Ascending aorta (tissue), 2 donors: ENCODE measurements at regions not wholly inside any gene's neighbourhood (a gene's known extent, or its start where the extent isn't known, plus 50 kb on each side); places are given as distances from the start of the nearest gene placed in this dataset.

ENCODE experiments used
- DNase-seq, 2 donors: peaks; one replicate each; pipeline ENCODE4 v3.0.0-alpha.2; 2019; ENCODE audit warnings: low spot score in 2 of 2
- H3K27ac ChIP-seq, 2 donors: fragments of 200-600 bp; sonication (generic); one replicate each; pipeline ENCODE4 v1.5.1; 2016 to 2017; ENCODE audit warnings: mild to moderate bottlenecking in 1 of 2
- H3K27me3 ChIP-seq: fragments of 200-600 bp; sonication (generic); one replicate; pipeline ENCODE4 v1.5.1; 2017
- H3K36me3 ChIP-seq, 2 donors: fragments of 200-600 bp; sonication (generic); one replicate each; pipeline ENCODE4 v1.5.1; 2016
- H3K4me1 ChIP-seq, 2 donors: fragments of 200-600 bp; sonication (generic); one replicate each; pipeline ENCODE4 v1.5.1; 2016 to 2017; ENCODE audit warnings: mild to moderate bottlenecking in 1 of 2
- H3K4me3 ChIP-seq, 2 donors: fragments of 200-600 bp; sonication (generic); one replicate each; pipeline ENCODE4 v1.5.1; 2016 to 2017; ENCODE audit warnings: mild to moderate bottlenecking in 1 of 2
- H3K9me3 ChIP-seq, 2 donors: fragments of 200-600 bp; sonication (generic); one replicate each; pipeline ENCODE4 v1.5.1; 2016
- CTCF ChIP-seq, 3 experiments: fragments of 200-600 bp in 2 of 3; fragments of 450-650 bp in 1 of 3; sonication (generic) in 2 of 3; IDR thresholded peaks; one replicate each; pipeline ENCODE4 v1.5.1; 2016 to 2019; ENCODE audit warnings: antibody characterized with exemption in 3 of 3, mild to moderate bottlenecking in 1 of 3, moderate library complexity in 1 of 3
- intact Hi-C: fragments of 100-400 bp; cut with DNase I; formaldehyde crosslinking; loops from one replicate; pipeline ENCODE4 v1.15.1; 2023

GRCh38 chr13:56706485-56706884, 434.2 kb upstream of the PRR20A start:
- H3K27ac ChIP-seq, result no peak overlapping the region
- H3K4me1 ChIP-seq, result no peaks in the 10 kb centered on the region
- no peak for TF ChIP-seq CTCF (IDR thresholded peaks at IDR 0.05)
- H3K4me3 ChIP-seq, result no peak overlapping the region
- no peaks in the 10 kb centered on the region for H3K9me3 ChIP-seq
- H3K27me3 ChIP-seq, result no peaks in the 10 kb centered on the region
- intact Hi-C loops, result no loop called here
- no peak for DNase-seq
- H3K36me3 ChIP-seq, result no peaks in the 10 kb centered on the region

DNA sequence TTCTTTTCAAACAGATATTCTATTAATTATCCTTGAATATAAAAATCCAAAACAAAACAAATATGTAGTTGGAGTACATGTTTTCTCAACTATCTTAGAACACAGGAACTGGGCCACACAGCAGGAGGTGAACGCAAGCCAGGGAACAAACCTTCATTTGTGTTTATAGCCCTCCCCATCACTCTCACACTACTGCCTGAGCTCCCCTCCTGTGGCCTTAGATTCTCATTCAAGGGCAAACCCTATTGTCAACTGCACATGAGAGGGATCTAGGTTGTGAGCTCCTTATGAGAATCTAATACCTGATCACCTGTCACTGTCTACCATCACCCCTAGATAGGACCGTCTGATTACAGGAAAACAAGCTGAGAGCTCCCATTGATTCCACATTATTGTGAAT, 427.1 kb upstream of the PRR20A start:
- H3K36me3 ChIP-seq, result no peaks in the 10 kb centered on the region
- H3K9me3 ChIP-seq, result no peaks in the 10 kb centered on the region
- TF ChIP-seq CTCF (IDR thresholded peaks at IDR 0.05), result no peak
- intact Hi-C loops, result no loop called here
- no peak overlapping the region for H3K27ac ChIP-seq
- no peak for DNase-seq
- H3K4me3 ChIP-seq, result no peak overlapping the region
- H3K27me3 ChIP-seq, result no peaks in the 10 kb centered on the region
- no peaks in the 10 kb centered on the region for H3K4me1 ChIP-seq

- intact Hi-C loops, result no loop called here
- Histone ChIP-seq H3K36me3 (no peaks in the 10 kb centered on the region), H3K27ac (no peak overlapping the region), H3K9me3 (no peaks in the 10 kb centered on the region), H3K4me1 (no peaks in the 10 kb centered on the region), H3K4me3 (no peak overlapping the region), H3K27me3 (no peaks in the 10 kb centered on the region)
- no peak for TF ChIP-seq CTCF (IDR thresholded peaks at IDR 0.05)
- no peak for DNase-seq
These were observed 421.9 kb upstream of the PRR20A start for GRCh38 chr13:56718791-56719190.

GRCh38 chr13:56720841-56721240, 419.9 kb upstream of the PRR20A start:
- H3K4me1 ChIP-seq, result no peaks in the 10 kb centered on the region
- H3K27me3 ChIP-seq, result no peaks in the 10 kb centered on the region
- TF ChIP-seq CTCF (IDR thresholded peaks at IDR 0.05), result no peak
- no peak for DNase-seq
- H3K9me3 ChIP-seq, result no peaks in the 10 kb centered on the region
- H3K4me3 ChIP-seq, result no peak overlapping the region
- H3K36me3 ChIP-seq, result no peaks in the 10 kb centered on the region
- intact Hi-C loops, result no loop called here
- no peak overlapping the region for H3K27ac ChIP-seq

DNA sequence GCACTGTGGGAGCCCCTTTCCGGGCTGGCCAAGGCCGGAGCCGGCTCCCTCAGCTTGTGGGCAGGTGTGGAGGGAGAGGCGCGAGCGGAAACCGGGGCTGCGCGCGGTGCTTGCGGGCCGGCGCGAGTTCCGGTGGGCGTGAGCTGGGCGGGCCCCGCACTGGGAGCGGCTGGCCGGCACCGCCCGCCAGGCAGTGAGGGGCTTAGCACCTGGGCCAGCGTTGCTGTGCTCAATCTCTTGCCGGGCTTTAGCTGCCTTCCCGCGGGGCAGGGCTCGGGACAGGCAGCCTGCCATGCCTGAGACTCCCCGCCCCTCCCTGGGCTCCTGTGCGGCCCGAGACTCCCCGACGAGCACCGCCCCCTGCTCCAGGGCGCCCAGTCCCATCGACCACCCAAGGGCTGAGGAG, 405.2 kb upstream of the PRR20A start:
- H3K4me1 ChIP-seq, result no peaks in the 10 kb centered on the region
- DNase-seq, result no peak
- H3K9me3 ChIP-seq, result no peaks in the 10 kb centered on the region
- intact Hi-C loops, result no loop called here
- no peaks in the 10 kb centered on the region for H3K27me3 ChIP-seq
- no peak overlapping the region for H3K27ac ChIP-seq
- TF ChIP-seq CTCF (IDR thresholded peaks at IDR 0.05), result no peak
- H3K4me3 ChIP-seq, result no peak overlapping the region
- H3K36me3 ChIP-seq, result no peaks in the 10 kb centered on the region

DNA sequence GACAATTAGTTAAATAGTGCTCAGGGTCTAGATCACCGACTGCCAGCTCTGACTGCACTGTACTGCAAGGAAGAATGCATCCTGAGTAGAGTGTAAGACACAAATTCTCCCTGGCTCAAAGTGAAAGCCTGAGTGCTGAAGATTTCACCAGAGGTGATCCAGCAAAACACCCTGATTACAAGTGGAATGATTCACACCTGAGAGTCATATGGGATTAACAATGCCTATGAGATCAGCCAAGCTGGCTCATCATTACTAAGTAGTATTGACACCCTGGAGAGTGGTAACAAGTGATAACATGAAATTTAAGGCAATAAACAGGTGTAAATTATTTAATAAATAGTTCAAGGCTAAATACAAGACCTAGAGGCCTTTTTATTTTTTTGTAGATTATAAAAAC, 403.8 kb upstream of the PRR20A start:
- Histone ChIP-seq H3K27ac (no peak overlapping the region), H3K27me3 (no peaks in the 10 kb centered on the region), H3K4me3 (no peak overlapping the region), H3K36me3 (no peaks in the 10 kb centered on the region), H3K9me3 (no peaks in the 10 kb centered on the region), H3K4me1 (no peaks in the 10 kb centered on the region)
- no peak for DNase-seq
- intact Hi-C loops, result no loop called here
- no peak for TF ChIP-seq CTCF (IDR thresholded peaks at IDR 0.05)
